ENCODE measurements at regions not wholly inside any gene's neighbourhood (a gene's known extent, or its start where the extent isn't known, plus 50 kb on each side); places are given as distances from the start of the nearest gene placed in this dataset.
"Not testable (repeated sequence)": the region's sequence is repeated elsewhere in the genome, so short reads cannot be mapped to it uniquely, and the experiment has no call there.

DNA sequence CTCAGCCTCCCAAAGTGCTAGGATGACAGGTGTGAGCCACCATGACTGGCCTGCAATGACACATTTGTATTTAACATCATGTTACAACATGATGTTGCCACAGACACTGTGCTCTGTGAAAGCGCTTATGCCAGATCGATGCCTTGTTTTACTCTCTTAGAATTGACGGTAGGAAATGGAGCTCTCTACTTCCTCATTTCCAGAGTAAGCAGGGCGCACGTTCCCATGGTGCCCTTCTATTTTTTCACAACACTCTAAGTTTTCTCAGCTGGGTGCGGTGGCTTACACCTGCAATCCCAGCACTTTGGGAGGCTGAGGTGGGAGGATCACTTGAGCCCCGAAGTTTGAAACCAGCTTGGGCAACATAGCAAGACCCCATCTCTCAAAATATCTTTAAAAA lies 60.7 kb upstream of the DHRSX start:
- no peak for DNase-seq

DNA sequence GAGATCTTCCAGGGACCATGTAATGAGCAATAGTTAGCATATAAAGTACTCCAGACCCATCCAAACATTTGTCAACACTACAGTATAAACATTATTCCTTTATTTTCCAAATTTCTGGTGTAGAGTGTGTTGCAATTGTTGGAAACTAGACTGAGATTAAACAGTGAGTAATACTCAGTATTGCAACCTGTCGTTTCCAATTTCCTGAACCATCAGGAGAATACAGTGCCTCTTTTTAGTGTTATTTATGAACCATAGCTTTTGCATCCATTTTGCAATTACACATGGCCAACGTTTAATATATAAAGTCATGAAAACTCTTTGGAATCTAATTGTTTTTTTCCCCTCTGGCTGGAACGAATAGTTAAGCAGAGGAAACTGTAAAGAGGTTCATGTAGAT lies 58.3 kb upstream of the DHRSX start:
- DNase-seq: no peak

DNA sequence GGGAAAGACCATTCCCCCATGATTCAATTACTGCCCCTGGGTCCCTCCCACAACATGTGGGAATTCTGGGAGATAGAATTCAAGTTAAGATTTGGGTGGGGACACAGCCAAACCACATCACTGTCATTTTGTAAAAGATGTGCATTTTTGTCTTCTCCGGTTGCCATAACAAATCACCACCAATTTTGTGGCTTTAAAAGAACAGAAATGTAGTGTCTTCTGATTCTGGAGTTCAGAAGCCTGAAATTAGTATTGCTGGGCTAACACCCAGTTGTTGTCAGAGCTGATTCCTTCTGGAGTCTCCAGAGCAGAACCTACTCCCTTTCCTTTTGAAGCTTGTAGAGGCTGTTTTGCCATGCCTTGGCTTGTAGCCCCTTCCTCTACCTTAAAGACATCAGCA lies 54.1 kb upstream of the DHRSX start:
- DNase-seq: no peak

DNA sequence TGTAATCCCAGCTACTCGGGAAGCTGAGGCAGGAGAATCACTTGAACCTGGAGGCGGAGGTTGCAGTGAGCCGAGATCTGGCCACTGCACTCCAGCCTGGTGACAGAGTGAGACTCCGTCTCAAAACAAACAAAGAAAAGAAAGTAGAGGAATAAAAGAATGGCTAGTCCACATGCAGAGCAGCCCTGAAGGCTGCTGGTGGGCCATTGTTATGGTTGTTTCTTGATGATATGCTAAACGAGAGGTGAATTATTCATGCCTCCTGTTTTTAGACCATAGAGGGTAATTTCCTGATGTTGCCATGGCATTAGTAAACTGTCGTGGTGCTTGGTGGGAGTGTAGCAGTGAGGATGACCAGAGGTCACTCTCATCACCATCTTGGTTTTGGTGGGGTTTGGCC lies 53.3 kb upstream of the DHRSX start:
- DNase-seq: not testable (repeated sequence)

- DNase-seq: no peak
Measured at GRCh38 chrX:2552621-2553201, 51.9 kb upstream of the DHRSX start.

- DNase-seq: peak; percentile 24
Measured at GRCh38 chrX:2550328-2551020, 49.7 kb upstream of the DHRSX start.
